Left ventricle myocardium inferior (tissue), 1 donor: ENCODE measurements at regions not wholly inside any gene's neighbourhood (a gene's known extent, or its start where the extent isn't known, plus 50 kb on each side); places are given as distances from the start of the nearest gene placed in this dataset.

Source experiments
- DNase-seq: peaks from one replicate; pipeline ENCODE4 v3.0.0-alpha.2; 2020
- H3K27ac ChIP-seq: fragments of 200-600 bp; replicated peaks from 2 replicates; pipeline ENCODE4 v1.8.0; 2021
- H3K27me3 ChIP-seq: fragments of 200-600 bp; 2 replicates; pipeline ENCODE4 v1.8.0; 2021; ENCODE audit warnings: low read depth
- H3K36me3 ChIP-seq: fragments of 200-600 bp; 2 replicates; pipeline ENCODE4 v1.8.0; 2021
- H3K4me1 ChIP-seq: fragments of 200-600 bp; 2 replicates; pipeline ENCODE4 v1.8.0; 2021
- H3K4me3 ChIP-seq: fragments of 200-600 bp; 2 replicates; pipeline ENCODE4 v1.8.0; 2021; ENCODE audit warnings: mild to moderate bottlenecking, moderate library complexity
- H3K9me3 ChIP-seq: fragments of 200-600 bp; replicated peaks from 2 replicates; pipeline ENCODE4 v1.8.0; 2021
- CTCF ChIP-seq: fragments of 200-600 bp; IDR thresholded peaks from 2 replicates; pipeline ENCODE4 v1.8.0; 2021; ENCODE audit warnings: antibody characterized with exemption, mild to moderate bottlenecking, borderline replicate concordance
- intact Hi-C: fragments of 100-400 bp; cut with micrococcal nuclease; formaldehyde crosslinking; loops from one replicate; pipeline ENCODE4 v1.11.0; 2022
- donor health status: DM: no; HTN: yes; CAD: no; lungs with severe emphysema.

- Histone ChIP-seq H3K36me3 (no peaks in the 10 kb centered on the region), H3K27ac (no peak overlapping the region), H3K27me3 (no peaks in the 10 kb centered on the region), H3K4me3 (no peak overlapping the region), H3K9me3 (no peaks in the 10 kb centered on the region), H3K4me1 (no peaks in the 10 kb centered on the region)
- no peak for DNase-seq
- intact Hi-C loops: no loop called here
- no peak for TF ChIP-seq CTCF
Measured at GRCh38 chr13:22121146-22121739, 450.4 kb downstream of the FGF9 start.

DNA sequence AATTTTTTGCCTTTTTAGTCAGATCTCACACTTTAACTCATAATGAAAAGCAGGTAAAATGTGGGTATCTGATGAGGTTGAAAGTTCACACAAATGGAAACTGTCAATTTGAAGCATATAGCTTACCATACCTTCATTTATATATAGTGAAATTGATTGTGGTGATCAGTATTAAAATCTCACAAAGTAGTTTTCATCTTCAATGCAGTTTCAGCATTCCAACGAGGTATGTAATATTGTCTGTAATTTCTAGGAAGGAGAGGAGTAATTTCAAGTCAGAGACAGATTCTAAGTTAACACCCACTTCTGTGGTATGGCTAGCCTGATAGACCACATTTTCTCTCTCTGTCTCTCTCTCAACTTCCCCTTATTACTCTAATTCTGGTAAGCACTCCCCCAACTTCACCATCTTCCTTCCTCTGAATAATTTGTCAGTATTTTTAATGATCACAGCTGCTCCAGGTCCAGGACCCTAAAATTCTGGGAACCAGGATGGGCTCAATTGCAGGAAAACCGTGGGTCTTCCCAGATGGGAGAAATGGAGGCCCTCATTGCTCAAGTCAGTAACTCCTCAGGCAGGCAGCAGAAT is 455.7 kb downstream of the FGF9 start:
- H3K9me3 ChIP-seq: no peaks in the 10 kb centered on the region
- no peak for TF ChIP-seq CTCF
- H3K4me3 ChIP-seq: no peak overlapping the region
- H3K36me3 ChIP-seq: no peaks in the 10 kb centered on the region
- no peak overlapping the region for H3K27ac ChIP-seq
- H3K27me3 ChIP-seq: no peaks in the 10 kb centered on the region
- H3K4me1 ChIP-seq: no peaks in the 10 kb centered on the region
- intact Hi-C loops: no loop called here
- DNase-seq: no peak

- no peaks in the 10 kb centered on the region for H3K9me3 ChIP-seq
- TF ChIP-seq CTCF: no peak
- H3K27me3 ChIP-seq: no peaks in the 10 kb centered on the region
- no peak for DNase-seq
- intact Hi-C loops: no loop called here
- no peak overlapping the region for H3K27ac ChIP-seq
- H3K4me3 ChIP-seq: no peak overlapping the region
- no peaks in the 10 kb centered on the region for H3K4me1 ChIP-seq
- H3K36me3 ChIP-seq: no peaks in the 10 kb centered on the region
Measured at GRCh38 chr13:22127277-22128164, 456.6 kb downstream of the FGF9 start.

DNA sequence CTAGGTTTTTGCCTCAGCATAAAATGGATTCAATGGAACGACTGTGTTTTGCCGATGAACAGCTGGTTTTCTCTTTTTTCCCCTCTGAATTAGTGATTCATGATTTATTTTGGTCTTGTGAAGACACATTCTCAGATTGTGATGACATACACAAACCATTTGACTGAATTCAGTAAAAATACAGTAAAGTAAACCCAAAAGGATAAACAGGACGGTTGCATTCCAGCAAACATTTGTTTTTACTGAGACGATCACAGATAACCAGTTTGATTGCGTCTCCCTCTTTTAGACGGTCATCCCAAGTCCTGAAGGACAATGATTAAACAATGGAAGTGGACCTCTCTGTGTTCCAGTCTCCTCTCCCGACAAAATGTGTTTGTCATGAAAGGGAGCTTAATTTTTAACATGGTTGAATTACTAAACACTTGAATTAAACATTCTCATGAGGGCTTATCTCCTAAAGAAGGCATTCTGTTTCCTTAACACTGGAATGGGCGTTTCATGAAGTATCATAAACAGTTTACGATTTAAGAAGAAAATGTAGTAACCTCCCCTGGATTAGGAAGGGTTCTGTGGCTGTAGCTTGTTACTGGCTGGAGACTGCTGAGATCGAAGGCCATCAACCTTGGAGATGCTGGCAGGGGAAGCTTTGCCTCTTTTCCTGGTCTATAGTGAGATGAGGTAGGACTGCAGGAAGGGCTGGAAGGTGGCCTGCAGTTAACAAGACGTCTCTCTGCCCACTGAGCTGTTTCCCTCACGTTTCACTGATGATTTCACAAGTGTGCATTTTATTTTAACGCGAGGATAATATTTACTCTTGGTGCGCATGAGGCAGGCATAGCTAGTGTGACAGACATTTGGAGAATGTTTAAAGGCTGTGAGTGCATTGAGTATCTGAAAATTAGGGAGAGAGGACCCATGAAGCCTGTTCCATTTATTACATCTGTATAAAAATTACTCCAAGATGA is 457.9 kb downstream of the FGF9 start:
- no peak for TF ChIP-seq CTCF
- H3K36me3 ChIP-seq: no peaks in the 10 kb centered on the region
- H3K4me1 ChIP-seq: no peaks in the 10 kb centered on the region
- H3K9me3 ChIP-seq: no peaks in the 10 kb centered on the region
- DNase-seq: no peak
- H3K4me3 ChIP-seq: no peak overlapping the region
- H3K27me3 ChIP-seq: no peaks in the 10 kb centered on the region
- H3K27ac ChIP-seq: no peak overlapping the region
- intact Hi-C loops: no loop called here

DNA sequence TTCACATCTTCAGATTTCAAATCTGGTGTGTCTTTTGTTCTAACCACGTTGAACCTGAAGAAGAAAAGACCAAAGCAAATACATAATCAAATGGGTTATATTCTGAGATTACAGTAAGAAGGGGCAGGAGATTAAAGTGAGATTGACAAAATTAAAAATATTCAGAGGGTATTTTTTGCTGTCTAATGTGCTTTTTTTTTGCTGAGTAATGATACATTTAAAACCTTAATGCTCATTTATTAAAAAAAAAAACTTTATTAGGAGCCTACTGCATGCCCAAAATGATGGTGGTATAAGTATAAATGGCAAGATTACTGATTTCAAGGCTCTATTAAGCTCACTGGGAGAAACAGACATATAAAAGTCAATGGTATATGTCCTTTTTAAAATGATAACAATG is 459.4 kb downstream of the FGF9 start:
- Histone ChIP-seq H3K36me3 (no peaks in the 10 kb centered on the region), H3K4me3 (no peak overlapping the region), H3K27me3 (no peaks in the 10 kb centered on the region), H3K27ac (no peak overlapping the region), H3K9me3 (no peaks in the 10 kb centered on the region), H3K4me1 (no peaks in the 10 kb centered on the region)
- intact Hi-C loops: no loop called here
- TF ChIP-seq CTCF: no peak
- DNase-seq: no peak
